NT2/D1 (cell line): ENCODE measurements at regions not wholly inside any gene's neighbourhood (a gene's known extent, or its start where the extent isn't known, plus 50 kb on each side); places are given as distances from the start of the nearest gene placed in this dataset.

ENCODE experiments used
- DNase-seq: peaks from one replicate; pipeline ENCODE4 v3.0.0-alpha.2; 2011; ENCODE audit warnings: low read depth, low spot score
- H3K27me3 ChIP-seq: 2 replicates; pipeline ENCODE4 v1.6.0; 2011; ENCODE audit warnings: mild to moderate bottlenecking; ENCODE audit not compliant: insufficient read length, insufficient read depth
- H3K36me3 ChIP-seq: 2 replicates; pipeline ENCODE4 v1.6.1; 2011; ENCODE audit warnings: mild to moderate bottlenecking, low read length, mixed read lengths; ENCODE audit not compliant: insufficient read depth, insufficient read length
- H3K4me1 ChIP-seq: 2 replicates; pipeline ENCODE4 v1.5.1; 2011; ENCODE audit not compliant: insufficient read depth, insufficient read length
- H3K4me3 ChIP-seq: 2 replicates; pipeline ENCODE4 v1.5.1; 2011; ENCODE audit warnings: low read depth; ENCODE audit not compliant: insufficient read length
- H3K9ac ChIP-seq: 2 replicates; pipeline ENCODE4 v1.6.0; 2011; ENCODE audit warnings: low read depth; ENCODE audit not compliant: insufficient read length
- H3K9me3 ChIP-seq: 2 replicates; pipeline ENCODE4 v1.5.1; 2011; ENCODE audit warnings: mild to moderate bottlenecking, low read length; ENCODE audit not compliant: insufficient read depth
- SUZ12 ChIP-seq: IDR thresholded peaks from 2 replicates; pipeline ENCODE4 v1.6.1; 2011; ENCODE audit not compliant: insufficient read length, insufficient read depth; ENCODE audit errors: extremely low read depth
- YY1 ChIP-seq: IDR thresholded peaks from 2 replicates; pipeline ENCODE4 v1.6.1; 2011; ENCODE audit not compliant: insufficient read length, insufficient read depth
- ZNF274 ChIP-seq: IDR thresholded peaks from 2 replicates; pipeline ENCODE4 v1.6.1; 2011; ENCODE audit warnings: mild to moderate bottlenecking, low read depth, low read length

DNA sequence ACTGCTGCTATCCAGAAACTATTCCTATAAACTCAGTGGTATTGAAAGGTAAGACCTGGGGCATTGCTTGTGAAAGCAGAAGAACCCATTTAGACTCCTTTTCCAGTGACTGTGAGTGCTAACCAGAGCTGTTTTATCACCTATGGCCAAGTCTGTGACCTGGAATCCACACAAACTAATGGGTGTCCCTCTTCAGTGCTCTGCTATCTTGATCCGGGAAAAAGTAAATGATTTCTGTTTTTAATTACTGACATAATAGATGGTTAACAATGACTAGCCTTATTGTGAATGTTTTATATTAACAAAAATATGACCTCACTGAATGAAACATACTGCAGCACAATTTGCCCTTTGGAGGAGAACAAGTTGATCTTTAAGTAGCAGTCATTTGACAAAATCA is 251.6 kb upstream of the MC4R start:
- H3K27me3 ChIP-seq: no peaks in the 10 kb centered on the region
- no peak for DNase-seq
- TF ChIP-seq YY1 (no peak), SUZ12 (no peak), ZNF274 (no peak)
- H3K9ac ChIP-seq: no peak overlapping the region
- H3K4me1 ChIP-seq: no peaks in the 10 kb centered on the region
- no peak overlapping the region for H3K4me3 ChIP-seq
- H3K36me3 ChIP-seq: no peaks in the 10 kb centered on the region
- H3K9me3 ChIP-seq: no peaks in the 10 kb centered on the region

DNA sequence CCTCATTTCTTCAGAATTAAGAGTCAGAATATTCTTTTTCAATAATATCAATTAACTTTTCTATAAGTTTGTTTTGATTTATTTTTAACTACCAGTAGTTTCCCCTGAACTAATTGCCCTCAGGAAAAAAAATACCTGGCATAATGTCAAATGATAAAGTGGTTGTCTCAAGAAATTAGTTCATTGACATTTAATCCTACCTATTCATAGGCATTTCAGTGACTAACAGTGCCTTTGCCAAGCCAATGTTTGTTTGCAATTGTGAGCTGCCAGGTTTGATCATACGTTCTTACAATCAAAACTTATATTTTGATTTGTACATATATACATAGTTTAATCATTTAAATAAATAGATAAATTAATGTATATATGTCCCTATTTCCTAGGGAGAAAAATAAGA is 267.3 kb upstream of the MC4R start:
- no peaks in the 10 kb centered on the region for H3K36me3 ChIP-seq
- H3K9ac ChIP-seq: no peak overlapping the region
- no peak overlapping the region for H3K4me3 ChIP-seq
- H3K27me3 ChIP-seq: no peaks in the 10 kb centered on the region
- peaks cover 6% of the 10 kb centered on the region; the same call in 1 of the 2 replicates for H3K9me3 ChIP-seq
- no peaks in the 10 kb centered on the region for H3K4me1 ChIP-seq
- no peak for TF ChIP-seq YY1
- no peak for TF ChIP-seq ZNF274
- TF ChIP-seq SUZ12: no peak
- no peak for DNase-seq

DNA sequence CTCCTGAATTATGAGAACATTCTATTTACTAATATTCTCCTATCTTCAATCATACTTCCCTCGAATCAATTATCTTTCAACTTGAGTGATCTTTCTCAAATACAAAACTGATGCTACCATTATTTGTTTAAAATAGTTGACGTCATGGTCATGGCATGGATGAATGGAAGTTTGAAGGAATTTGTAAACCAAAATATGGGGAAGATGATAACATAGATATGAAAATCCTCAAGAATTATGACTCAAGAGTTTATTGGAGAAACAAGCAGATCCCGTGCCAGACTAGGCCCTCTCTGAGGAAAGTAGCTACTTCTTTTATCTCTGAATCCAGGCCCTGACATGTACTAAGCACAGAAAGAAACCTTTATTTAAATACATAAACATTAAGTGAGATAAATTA is 270.4 kb upstream of the MC4R start:
- H3K27me3 ChIP-seq: no peaks in the 10 kb centered on the region
- no peak overlapping the region for H3K9ac ChIP-seq
- H3K36me3 ChIP-seq: no peaks in the 10 kb centered on the region
- peaks cover 1% of the 10 kb centered on the region; the same call in 1 of the 2 replicates for H3K9me3 ChIP-seq
- no peak for DNase-seq
- TF ChIP-seq ZNF274: no peak
- TF ChIP-seq YY1: no peak
- TF ChIP-seq SUZ12: no peak
- H3K4me1 ChIP-seq: no peaks in the 10 kb centered on the region
- no peak overlapping the region for H3K4me3 ChIP-seq

GRCh38 chr18:60646725-60647124 is 274.1 kb upstream of the MC4R start:
- no peak for DNase-seq
- no peaks in the 10 kb centered on the region for H3K36me3 ChIP-seq
- H3K4me1 ChIP-seq: no peaks in the 10 kb centered on the region
- H3K4me3 ChIP-seq: no peak overlapping the region
- no peak overlapping the region for H3K9ac ChIP-seq
- TF ChIP-seq SUZ12 (no peak), ZNF274 (no peak), YY1 (no peak)
- no peaks in the 10 kb centered on the region for H3K9me3 ChIP-seq
- no peaks in the 10 kb centered on the region for H3K27me3 ChIP-seq

DNA sequence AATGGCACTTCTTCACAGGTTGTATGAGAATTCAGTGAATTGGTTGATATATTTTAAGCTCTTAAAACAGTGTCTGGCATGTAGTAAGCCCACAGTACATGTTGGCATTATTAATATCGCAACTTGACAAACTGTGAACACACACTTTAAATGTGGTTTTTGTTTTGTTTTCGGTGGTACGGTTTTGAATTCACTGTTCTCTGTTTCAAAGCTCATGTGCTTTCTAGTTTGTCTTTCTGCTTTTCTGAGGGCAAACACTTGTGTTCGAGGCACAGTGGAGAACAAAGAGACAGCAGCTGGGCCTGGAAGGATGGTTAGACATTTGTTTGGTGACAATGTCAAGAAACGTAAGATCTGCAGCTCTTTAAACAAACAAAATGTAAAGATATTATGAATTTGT is 276.5 kb upstream of the MC4R start:
- TF ChIP-seq ZNF274: no peak
- TF ChIP-seq YY1: no peak
- no peak for TF ChIP-seq SUZ12
- no peak overlapping the region for H3K9ac ChIP-seq
- DNase-seq: no peak

DNA sequence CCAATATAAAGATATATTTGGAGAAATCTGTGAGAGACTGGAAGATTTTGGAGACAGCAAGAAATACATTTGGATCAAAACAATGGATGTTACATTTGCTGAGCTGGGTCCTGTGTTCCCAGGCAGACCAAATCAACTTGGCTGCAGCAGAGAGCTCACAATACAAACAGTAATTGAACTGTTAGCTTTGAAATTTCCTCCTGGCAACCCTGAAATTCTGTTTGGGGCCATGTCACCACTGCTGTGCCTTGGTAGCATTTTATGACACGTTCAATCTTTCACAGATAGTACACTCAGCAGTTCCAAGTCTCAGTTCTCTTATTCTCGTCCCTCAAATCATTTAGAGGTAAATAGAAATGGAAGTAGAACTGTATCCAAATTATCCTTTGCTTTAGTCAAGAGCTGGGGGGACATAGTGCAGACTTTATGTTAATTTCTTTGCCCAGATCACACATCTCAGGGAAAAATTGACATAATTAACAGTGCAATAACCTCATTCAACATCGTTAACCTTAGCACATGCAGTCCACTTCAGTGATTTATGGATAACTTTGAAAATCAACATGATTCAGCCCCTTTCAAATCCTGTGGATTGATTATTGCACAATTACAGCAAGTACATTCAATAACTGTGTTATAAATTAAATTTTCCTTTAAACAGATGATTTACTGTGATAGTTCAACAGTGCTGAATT is 277.4 kb upstream of the MC4R start:
- no peak for TF ChIP-seq YY1
- no peak for TF ChIP-seq SUZ12
- no peak for TF ChIP-seq ZNF274
- no peaks in the 10 kb centered on the region for H3K9me3 ChIP-seq
- no peaks in the 10 kb centered on the region for H3K36me3 ChIP-seq
- no peak overlapping the region for H3K9ac ChIP-seq
- H3K4me1 ChIP-seq: no peaks in the 10 kb centered on the region
- H3K27me3 ChIP-seq: no peaks in the 10 kb centered on the region
- DNase-seq: no peak
- H3K4me3 ChIP-seq: no peak overlapping the region

More for the DNA sequence above, 276.5 kb upstream of the MC4R start:
- Histone ChIP-seq H3K4me1 (no peaks in the 10 kb centered on the region), H3K27me3 (no peaks in the 10 kb centered on the region), H3K36me3 (no peaks in the 10 kb centered on the region), H3K4me3 (no peak overlapping the region), H3K9me3 (no peaks in the 10 kb centered on the region)

DNA sequence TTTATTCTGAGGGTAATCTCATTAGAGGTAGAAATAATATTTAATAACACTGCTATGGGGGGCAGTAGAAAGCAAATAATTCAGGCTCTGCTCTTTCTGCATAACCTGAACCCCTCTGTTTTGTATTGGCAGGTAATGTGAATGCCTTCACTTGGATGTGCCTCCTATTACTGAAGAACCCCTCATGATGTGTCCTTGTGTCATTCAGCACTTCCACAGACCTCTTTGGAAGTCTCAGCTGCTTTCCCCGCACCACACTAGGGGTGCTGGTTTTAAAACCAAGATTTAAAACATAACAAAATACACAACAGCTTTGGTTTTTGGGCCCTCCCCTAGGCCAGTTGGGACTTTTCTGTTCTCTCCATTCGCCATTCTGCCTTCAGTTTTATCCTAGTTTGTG is 281.7 kb upstream of the MC4R start:
- Histone ChIP-seq H3K4me1 (no peaks in the 10 kb centered on the region), H3K36me3 (no peaks in the 10 kb centered on the region), H3K27me3 (no peaks in the 10 kb centered on the region), H3K4me3 (no peak overlapping the region), H3K9me3 (no peaks in the 10 kb centered on the region), H3K9ac (no peak overlapping the region)
- DNase-seq: no peak
- TF ChIP-seq YY1: no peak
- TF ChIP-seq ZNF274: no peak
- TF ChIP-seq SUZ12: no peak
